ENCODE measurements at regions not wholly inside any gene's neighbourhood (a gene's known extent, or its start where the extent isn't known, plus 50 kb on each side); places are given as distances from the start of the nearest gene placed in this dataset.

DNA sequence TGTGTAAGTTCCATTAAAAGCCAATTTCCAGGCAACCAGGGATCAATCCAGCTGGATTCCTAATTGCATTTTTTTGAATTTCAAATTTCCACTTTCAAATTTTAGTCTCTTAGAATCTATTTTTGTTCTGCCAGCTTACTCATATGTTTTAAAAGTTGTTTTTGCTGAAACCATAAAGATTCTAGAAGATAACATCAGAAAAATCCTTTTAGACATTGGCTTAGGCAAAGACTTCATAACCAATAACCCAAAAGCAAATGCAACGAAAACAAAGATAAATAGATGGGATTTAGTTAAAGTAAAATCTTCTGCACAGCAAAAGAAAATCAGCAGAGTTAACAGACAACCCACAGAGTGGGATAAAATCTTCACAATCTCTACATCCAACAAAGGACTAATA, 253.3 kb downstream of the AEBP2 start:
- ChIA-PET CTCF (no interaction called here), POLR2A (no interaction called here)

DNA sequence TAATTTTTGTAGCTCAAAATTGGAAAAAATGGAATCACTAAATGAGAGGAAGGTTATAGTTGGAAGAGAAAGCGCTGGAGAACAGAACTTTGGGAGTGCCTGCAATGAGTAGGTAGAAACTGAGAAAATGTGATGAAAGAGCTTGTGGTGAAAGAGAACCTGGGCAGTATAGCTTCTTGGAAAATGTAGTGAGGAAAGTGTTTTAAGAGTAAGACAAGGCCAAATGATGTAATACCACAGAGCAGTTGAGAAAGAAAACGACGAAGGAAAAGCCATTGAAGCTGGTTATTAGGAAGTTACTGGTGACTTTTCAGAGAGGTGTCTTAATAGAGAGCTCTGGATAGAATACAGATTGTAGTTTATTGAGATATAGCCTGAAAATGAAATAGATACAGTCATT, 255.3 kb downstream of the AEBP2 start:
- DNase-seq (ENCODE audit: low read depth, low spot score): no peak
- no peak overlapping the region for H3K27ac ChIP-seq (ENCODE audit: low read depth, low read length)
- H3K4me3 ChIP-seq (ENCODE audit: low read depth, low read length): no peak overlapping the region

More for the DNA sequence above, 253.3 kb downstream of the AEBP2 start:
- no peak overlapping the region for H3K4me3 ChIP-seq (ENCODE audit: low read depth, low read length)
- no peak overlapping the region for H3K27ac ChIP-seq (ENCODE audit: low read depth, low read length)
- peaks cover 3% of the 10 kb centered on the region; the same call in 1 of the 2 replicates for H3K9me3 ChIP-seq (ENCODE audit: control insufficient read depth, insufficient read depth, low read length)
- no peak for DNase-seq (ENCODE audit: low read depth, low spot score)
- no peaks in the 10 kb centered on the region for H3K27me3 ChIP-seq (ENCODE audit: control insufficient read depth, insufficient read depth, low read length)
- TF ChIP-seq, protein P1, sequence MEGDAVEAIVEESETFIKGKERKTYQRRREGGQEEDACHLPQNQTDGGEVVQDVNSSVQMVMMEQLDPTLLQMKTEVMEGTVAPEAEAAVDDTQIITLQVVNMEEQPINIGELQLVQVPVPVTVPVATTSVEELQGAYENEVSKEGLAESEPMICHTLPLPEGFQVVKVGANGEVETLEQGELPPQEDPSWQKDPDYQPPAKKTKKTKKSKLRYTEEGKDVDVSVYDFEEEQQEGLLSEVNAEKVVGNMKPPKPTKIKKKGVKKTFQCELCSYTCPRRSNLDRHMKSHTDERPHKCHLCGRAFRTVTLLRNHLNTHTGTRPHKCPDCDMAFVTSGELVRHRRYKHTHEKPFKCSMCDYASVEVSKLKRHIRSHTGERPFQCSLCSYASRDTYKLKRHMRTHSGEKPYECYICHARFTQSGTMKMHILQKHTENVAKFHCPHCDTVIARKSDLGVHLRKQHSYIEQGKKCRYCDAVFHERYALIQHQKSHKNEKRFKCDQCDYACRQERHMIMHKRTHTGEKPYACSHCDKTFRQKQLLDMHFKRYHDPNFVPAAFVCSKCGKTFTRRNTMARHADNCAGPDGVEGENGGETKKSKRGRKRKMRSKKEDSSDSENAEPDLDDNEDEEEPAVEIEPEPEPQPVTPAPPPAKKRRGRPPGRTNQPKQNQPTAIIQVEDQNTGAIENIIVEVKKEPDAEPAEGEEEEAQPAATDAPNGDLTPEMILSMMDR (IDR thresholded peaks at IDR 0.05; ENCODE audit: low read depth, low read length): no peak

DNA sequence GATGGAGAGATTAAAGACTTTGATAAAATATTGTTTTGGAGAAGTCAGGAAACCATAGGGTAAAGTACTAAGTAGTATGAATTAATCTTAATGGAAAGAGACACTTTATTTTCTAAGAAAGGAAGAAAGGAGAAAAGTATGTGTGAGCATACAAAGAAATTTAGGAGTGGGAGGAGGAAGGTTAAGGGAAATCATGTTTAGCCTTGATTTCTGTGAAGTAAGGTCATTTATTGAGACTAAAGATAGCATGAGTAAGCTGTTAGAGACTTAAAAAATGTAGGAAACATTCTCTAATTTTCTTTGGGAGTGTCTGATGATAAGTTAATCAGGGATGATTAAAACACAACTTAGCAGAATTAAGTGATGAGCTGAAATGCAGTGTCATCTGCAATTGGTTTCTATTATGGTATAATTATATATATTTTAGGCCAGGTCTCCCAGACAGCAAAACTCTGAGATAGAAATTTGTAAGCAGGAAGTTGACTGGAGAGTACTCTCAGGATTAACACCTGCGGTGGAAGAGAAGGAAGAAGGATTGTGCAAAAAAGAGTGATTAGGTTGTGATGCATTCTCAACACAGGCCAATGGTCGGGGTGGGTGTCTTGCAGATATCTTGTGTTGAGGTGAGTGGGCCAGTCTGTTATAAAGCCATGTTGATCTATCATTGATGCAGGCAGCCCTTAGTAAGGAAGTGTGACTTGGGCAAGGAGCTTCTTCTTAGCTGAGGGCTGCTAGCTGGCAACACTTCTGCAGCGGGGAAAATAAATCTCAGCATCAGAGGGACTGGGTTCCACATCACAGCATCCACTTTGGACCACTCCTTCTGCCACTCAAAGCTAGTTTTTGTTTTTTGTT, 256.2 kb downstream of the AEBP2 start:
- CTCF ChIA-PET: interaction anchor here (0.7 to 1.1 kb wide), 2 partner anchors 44 to 188 kb away, joined by 3 read pairs; no protein-coding TSS in a partner anchor
- TF ChIP-seq, protein P1 (IDR thresholded peaks at IDR 0.05; ENCODE audit: low read depth, low read length): no peak
- Histone ChIP-seq H3K27ac (ENCODE audit: low read depth, low read length) (no peak overlapping the region), H3K4me3 (ENCODE audit: low read depth, low read length) (no peak overlapping the region), H3K9me3 (ENCODE audit: control insufficient read depth, insufficient read depth, low read length) (no peaks in the 10 kb centered on the region; the same call in 1 of the 2 replicates), H3K27me3 (ENCODE audit: control insufficient read depth, insufficient read depth, low read length) (no peaks in the 10 kb centered on the region)
- no peak for DNase-seq (ENCODE audit: low read depth, low spot score)
- POLR2A ChIA-PET: interaction anchor here (0.5 kb wide), 1 partner anchor 119 kb away, joined by 3 read pairs; no protein-coding TSS in a partner anchor

More for the DNA sequence above, 255.3 kb downstream of the AEBP2 start:
- TF ChIP-seq, protein P1 (IDR thresholded peaks at IDR 0.05; ENCODE audit: low read depth, low read length): no peak
- Histone ChIP-seq H3K27me3 (ENCODE audit: control insufficient read depth, insufficient read depth, low read length) (no peaks in the 10 kb centered on the region), H3K9me3 (ENCODE audit: control insufficient read depth, insufficient read depth, low read length) (no peaks in the 10 kb centered on the region)
- CTCF ChIA-PET: interaction anchor here (1.1 kb wide), 1 partner anchor 187 kb away, joined by 3 read pairs; no protein-coding TSS in a partner anchor
- POLR2A ChIA-PET: no interaction called here

DNA sequence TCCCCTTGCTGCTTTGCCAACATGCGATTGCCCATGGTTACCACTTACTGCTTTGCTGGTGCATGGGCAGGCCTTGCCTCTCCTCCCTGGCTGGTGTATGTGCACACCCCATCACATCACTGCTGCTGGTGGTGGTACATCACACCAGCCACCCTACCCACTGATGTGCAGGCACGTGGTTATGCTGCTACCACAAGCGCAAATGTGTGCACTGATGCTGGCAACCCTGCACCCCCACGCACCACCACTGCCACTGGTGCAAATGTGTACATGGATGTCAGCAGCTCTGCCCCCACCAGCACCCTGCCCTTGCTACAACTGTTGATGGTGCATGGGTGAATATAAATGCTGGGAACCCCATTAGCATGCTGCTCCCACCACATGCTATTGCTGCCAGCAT, 261.7 kb downstream of the AEBP2 start:
- POLR2A ChIA-PET: no interaction called here
- Histone ChIP-seq H3K27me3 (ENCODE audit: control insufficient read depth, insufficient read depth, low read length) (no peaks in the 10 kb centered on the region), H3K4me3 (ENCODE audit: low read depth, low read length) (no peak overlapping the region), H3K9me3 (ENCODE audit: control insufficient read depth, insufficient read depth, low read length) (peaks cover 5% of the 10 kb centered on the region; the same call in 1 of the 2 replicates), H3K27ac (ENCODE audit: low read depth, low read length) (no peak overlapping the region)
- DNase-seq (ENCODE audit: low read depth, low spot score): no peak
- CTCF ChIA-PET: no interaction called here
- TF ChIP-seq, protein P1 (IDR thresholded peaks at IDR 0.05; ENCODE audit: low read depth, low read length): no peak

DNA sequence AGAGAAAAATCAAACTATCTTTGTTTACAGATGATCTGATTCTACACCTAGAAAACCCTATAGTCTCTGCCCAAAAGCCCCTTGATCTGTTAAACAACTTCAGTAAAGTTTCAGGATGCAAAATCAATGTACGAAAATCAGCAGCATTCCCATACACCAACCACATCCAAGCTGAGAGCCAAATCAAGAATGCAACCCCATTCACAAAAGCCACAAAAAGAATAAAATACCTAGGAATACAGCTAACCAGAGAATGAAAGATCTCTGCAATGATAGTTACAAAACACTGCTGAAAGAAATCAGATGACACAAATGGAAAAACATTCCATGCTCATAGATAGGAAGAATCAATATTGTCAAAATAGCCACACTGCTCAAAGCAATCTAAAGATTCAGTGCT, 265.7 kb downstream of the AEBP2 start:
- no peak for DNase-seq (ENCODE audit: low read depth, low spot score)
- CTCF ChIA-PET: no interaction called here
- H3K27ac ChIP-seq (ENCODE audit: low read depth, low read length): no peak overlapping the region

More for the DNA sequence above, 265.7 kb downstream of the AEBP2 start:
- peaks cover 8% of the 10 kb centered on the region for H3K9me3 ChIP-seq (ENCODE audit: control insufficient read depth, insufficient read depth, low read length)
- no peak overlapping the region for H3K4me3 ChIP-seq (ENCODE audit: low read depth, low read length)
- no peaks in the 10 kb centered on the region for H3K27me3 ChIP-seq (ENCODE audit: control insufficient read depth, insufficient read depth, low read length)
- POLR2A ChIA-PET: no interaction called here
- TF ChIP-seq, protein P1 (IDR thresholded peaks at IDR 0.05; ENCODE audit: low read depth, low read length): no peak
